BLaER1 treated with 17β-estradiol and CSF1 and Interleukin-3, amounts not matched to agents 10 nM and 100 nM (cell line): ENCODE measurements at regions not wholly inside any gene's neighbourhood (a gene's known extent, or its start where the extent isn't known, plus 50 kb on each side); places are given as distances from the start of the nearest gene placed in this dataset.

Experiments
- H3K27ac ChIP-seq, 11 experiments: shearing (Covaris generic); formaldehyde crosslinking; 2 replicates each; pipeline ENCODE4 v1.8.1; 2022
- H3K27me3 ChIP-seq, 11 experiments: shearing (Covaris generic); formaldehyde crosslinking; 2 replicates each; pipeline ENCODE4 v1.8.1; 2022
- H3K36me3 ChIP-seq, 11 experiments: shearing (Covaris generic); formaldehyde crosslinking; 2 replicates each; pipeline ENCODE4 v1.8.1; 2022
- H3K4me1 ChIP-seq, 10 experiments: shearing (Covaris generic); formaldehyde crosslinking; 2 replicates each; pipeline ENCODE4 v1.8.1; 2022
- H3K4me2 ChIP-seq, 11 experiments: shearing (Covaris generic); formaldehyde crosslinking; 2 replicates each; pipeline ENCODE4 v1.8.1; 2022
- H3K4me3 ChIP-seq, 10 experiments: shearing (Covaris generic); formaldehyde crosslinking; 2 replicates each; pipeline ENCODE4 v1.8.1; 2022
- H3K9ac ChIP-seq, 11 experiments: shearing (Covaris generic); formaldehyde crosslinking; 2 replicates each; pipeline ENCODE4 v1.8.1; 2022
- H3K9me3 ChIP-seq, 11 experiments: shearing (Covaris generic); formaldehyde crosslinking; replicated peaks in 1 of 11; 2 replicates each; pipeline ENCODE4 v1.8.1; 2022
- H4K20me1 ChIP-seq, 11 experiments: shearing (Covaris generic); formaldehyde crosslinking; 2 replicates each; pipeline ENCODE4 v1.8.1; 2022
- Cebpa-rat ChIP-seq, 11 experiments: shearing (Covaris generic); IDR thresholded peaks; 2 replicates each; pipeline ENCODE4 v1.8.1; 2022

DNA sequence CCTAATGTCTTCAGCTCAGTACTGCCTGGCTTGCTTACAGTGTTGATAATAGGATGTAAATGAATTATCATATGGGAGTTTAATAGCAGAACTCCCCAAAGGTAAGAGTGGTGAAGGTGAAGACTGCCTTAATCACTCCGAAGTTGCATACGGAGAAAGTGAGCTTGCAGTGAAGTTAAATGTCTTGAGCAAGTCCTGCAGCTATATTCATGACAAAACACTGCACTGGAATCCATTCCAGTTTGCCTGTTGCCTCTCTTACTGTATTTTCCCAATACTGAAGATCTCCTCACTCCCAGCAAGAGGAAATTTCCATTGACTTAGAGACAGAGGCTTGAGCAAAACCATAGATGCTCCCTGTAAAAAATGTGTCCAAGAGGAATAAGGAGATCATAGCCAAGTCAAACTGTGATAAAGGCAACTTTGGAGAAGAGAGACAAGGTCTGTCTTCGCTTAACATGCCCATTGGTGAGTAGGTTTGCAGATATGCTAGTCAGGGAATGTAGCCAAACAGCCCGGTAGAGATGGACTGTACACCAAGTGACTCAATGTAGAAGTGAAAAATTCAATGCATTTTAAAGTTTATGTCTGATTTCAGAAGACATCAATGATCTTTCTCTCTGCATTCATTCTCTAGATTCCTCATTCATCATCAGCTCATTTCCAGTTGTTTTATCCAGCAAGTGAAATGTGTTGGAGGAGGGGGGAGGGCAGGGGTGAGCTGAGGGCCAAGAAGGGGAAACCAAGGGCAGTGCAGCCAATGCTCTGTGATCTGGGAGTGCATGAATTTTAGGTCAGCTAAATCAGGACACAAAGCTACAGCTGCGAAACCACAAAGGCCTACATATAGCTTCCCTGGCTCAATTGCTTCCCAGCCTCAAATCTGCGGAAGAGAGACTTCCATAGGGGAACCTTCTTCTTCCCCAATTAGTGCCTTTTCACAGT is 667.1 kb upstream of the NR2F2 start:
- no peaks in the 10 kb centered on the region for H3K9me3 ChIP-seq
- peak overlapping the region in 8 of 11 experiments; percentile 24 to 52 (median 32); a peak in 13 of 22 replicates for H3K4me2 ChIP-seq
- H3K4me3 ChIP-seq, result no peak overlapping the region
- H4K20me1 ChIP-seq, result no peaks in the 10 kb centered on the region
- peaks cover 0 to 27% (median 19%) of the 10 kb centered on the region in 10 experiments; a peak in 16 of 20 replicates for H3K4me1 ChIP-seq
- no peaks in the 10 kb centered on the region for H3K27me3 ChIP-seq
- H3K9ac ChIP-seq, result no peak overlapping the region
- no peak overlapping the region for H3K27ac ChIP-seq
- no peak for TF ChIP-seq Cebpa-rat (IDR thresholded peaks at IDR 0.05)
- H3K36me3 ChIP-seq, result no peaks in the 10 kb centered on the region

DNA sequence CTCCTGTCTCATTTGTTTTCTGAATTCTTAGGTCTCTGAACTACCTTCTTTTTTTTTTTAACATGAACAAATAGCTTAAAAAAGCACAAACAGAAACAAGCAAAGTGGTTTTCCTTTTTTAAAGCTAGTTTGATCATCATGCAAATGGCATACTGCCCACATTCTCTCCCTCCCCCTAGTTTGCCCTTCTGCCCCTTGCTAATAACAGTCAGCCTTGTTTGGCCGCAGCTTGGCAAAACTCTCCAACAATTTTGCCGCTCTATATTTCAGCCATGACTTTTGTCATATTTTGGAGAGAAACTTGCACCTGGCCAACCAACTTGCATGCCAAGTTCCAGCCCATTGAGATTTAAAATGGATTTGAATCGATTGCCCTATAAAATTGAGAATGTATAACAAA is 666.0 kb upstream of the NR2F2 start:
- TF ChIP-seq Cebpa-rat (IDR thresholded peaks at IDR 0.05), result no peak
- Histone ChIP-seq H3K9me3 (no peaks in the 10 kb centered on the region), H3K27ac (no peak overlapping the region), H3K4me1 (peaks cover 0 to 18% (median 9%) of the 10 kb centered on the region in 10 experiments; a peak in 10 of 20 replicates), H3K4me3 (no peak overlapping the region), H3K27me3 (no peaks in the 10 kb centered on the region; a peak in 1 of 22 replicates), H3K36me3 (no peaks in the 10 kb centered on the region), H3K9ac (no peak overlapping the region), H4K20me1 (no peaks in the 10 kb centered on the region), H3K4me2 (peak overlapping the region in 5 of 11 experiments; percentile 27 to 52 (median 35); a peak in 6 of 22 replicates)

- no peak for TF ChIP-seq Cebpa-rat (IDR thresholded peaks at IDR 0.05)
- no peaks in the 10 kb centered on the region for H4K20me1 ChIP-seq
- H3K4me1 ChIP-seq, result peaks cover 0 to 6% (median under 1%) of the 10 kb centered on the region in 10 experiments; a peak in 6 of 20 replicates
- H3K9ac ChIP-seq, result no peak overlapping the region
- H3K4me3 ChIP-seq, result no peak overlapping the region
- H3K27ac ChIP-seq, result no peak overlapping the region
- H3K36me3 ChIP-seq, result no peaks in the 10 kb centered on the region
- no peaks in the 10 kb centered on the region; a peak in 1 of 22 replicates for H3K27me3 ChIP-seq
- H3K9me3 ChIP-seq, result no peaks in the 10 kb centered on the region
- H3K4me2 ChIP-seq, result peak overlapping the region in 7 of 11 experiments; percentile 3 to 45 (median 21); a peak in 7 of 22 replicates
Observed at GRCh38 chr15:95669146-95669922, 661.2 kb upstream of the NR2F2 start.

DNA sequence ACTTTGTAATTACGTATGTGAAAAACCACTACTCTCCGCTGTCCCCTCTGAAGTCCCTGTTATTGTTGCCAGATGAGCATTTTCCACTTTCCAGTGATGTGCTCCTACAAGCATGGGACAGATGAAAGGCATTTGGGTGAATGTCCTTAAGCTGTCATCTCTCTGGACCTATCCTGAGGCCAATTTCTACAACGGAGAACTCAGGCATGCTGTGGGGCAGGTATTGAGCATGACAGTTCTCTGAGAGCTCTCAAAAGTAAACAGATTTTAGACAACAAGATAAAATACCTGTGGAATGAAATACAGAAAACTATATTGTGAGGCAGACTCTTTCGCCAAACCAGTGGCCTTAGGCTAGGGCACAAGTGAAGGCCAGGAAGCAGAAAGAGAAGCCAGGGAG is 656.5 kb upstream of the NR2F2 start:
- H3K27me3 ChIP-seq, result no peaks in the 10 kb centered on the region
- H3K4me3 ChIP-seq, result no peak overlapping the region
- no peak overlapping the region for H3K9ac ChIP-seq
- H3K27ac ChIP-seq, result no peak overlapping the region
- no peaks in the 10 kb centered on the region for H3K36me3 ChIP-seq
- no peak for TF ChIP-seq Cebpa-rat (IDR thresholded peaks at IDR 0.05)
- no peak overlapping the region for H3K4me2 ChIP-seq
- 0 out of 20 replicates have a peak, but pooled peaks cover 0 to 3% (median 0%) of the 10 kb centered on the region in 10 experiments for H3K4me1 ChIP-seq
- H3K9me3 ChIP-seq, result no peaks in the 10 kb centered on the region
- H4K20me1 ChIP-seq, result no peaks in the 10 kb centered on the region

DNA sequence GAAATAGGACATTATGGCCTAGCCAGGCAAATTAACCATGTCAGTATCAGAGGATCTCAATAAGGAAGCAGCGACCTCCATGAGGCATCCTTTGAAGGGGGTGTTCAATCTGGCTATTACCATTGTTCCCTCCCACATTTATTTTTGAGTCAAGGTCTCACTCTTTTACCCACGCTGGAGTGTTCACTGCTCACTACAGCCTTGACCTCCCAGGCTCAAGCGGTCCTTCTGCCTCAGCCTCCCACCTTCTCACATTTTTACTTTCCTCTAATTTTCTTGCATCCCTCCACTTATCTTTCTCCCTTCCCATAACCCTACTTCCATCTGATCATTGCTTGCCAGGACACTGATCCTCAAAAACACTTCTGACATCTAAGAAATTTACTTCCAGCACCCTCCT is 654.0 kb upstream of the NR2F2 start:
- Histone ChIP-seq H3K4me3 (no peak overlapping the region), H3K9me3 (no peaks in the 10 kb centered on the region), H3K27me3 (no peaks in the 10 kb centered on the region), H3K36me3 (no peaks in the 10 kb centered on the region), H3K4me2 (no peak overlapping the region), H3K4me1 (no peaks in the 10 kb centered on the region), H3K9ac (no peak overlapping the region), H3K27ac (no peak overlapping the region), H4K20me1 (no peaks in the 10 kb centered on the region)
- TF ChIP-seq Cebpa-rat (IDR thresholded peaks at IDR 0.05), result no peak

DNA sequence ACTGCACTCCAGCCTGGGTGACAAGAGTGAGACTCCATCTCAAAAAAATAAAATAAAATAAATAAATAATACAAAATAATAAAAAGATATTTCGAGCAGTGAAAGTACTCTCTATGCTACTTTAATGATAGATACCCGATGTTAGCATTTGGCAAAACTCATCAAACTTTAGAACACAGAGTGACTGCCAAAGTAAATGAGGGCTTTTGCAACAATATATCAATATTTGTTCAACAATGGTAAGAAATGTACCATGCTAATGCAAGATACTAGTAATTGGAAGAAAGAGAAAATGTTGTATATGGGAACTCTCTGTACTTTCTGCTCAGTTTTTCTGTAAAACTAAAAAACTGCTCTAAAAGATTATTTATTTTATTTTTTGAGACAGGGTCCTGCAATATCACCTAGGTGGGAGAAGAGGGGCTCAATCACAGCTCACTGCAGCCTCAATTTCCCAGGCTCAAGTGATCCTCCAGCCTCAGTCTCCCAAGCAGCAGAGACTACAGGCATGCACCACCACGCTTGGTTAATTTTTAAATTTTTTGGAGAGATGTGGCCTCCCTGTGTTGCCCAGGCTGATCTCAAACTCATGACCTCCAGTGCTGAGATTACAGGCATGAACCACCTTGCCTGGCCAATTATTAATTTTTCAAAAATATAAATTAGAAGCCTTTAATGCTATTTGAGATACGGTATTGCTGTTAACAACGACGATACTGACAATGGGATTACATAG is 650.5 kb upstream of the NR2F2 start:
- Histone ChIP-seq H3K27ac (no peak overlapping the region), H3K4me1 (peaks cover 0 to 4% (median 0%) of the 10 kb centered on the region in 10 experiments; a peak in 1 of 20 replicates), H3K4me3 (no peak overlapping the region), H3K36me3 (no peaks in the 10 kb centered on the region), H3K27me3 (no peaks in the 10 kb centered on the region), H3K4me2 (no peak overlapping the region), H4K20me1 (no peaks in the 10 kb centered on the region), H3K9ac (no peak overlapping the region), H3K9me3 (no peaks in the 10 kb centered on the region)
- TF ChIP-seq Cebpa-rat (IDR thresholded peaks at IDR 0.05), result no peak

DNA sequence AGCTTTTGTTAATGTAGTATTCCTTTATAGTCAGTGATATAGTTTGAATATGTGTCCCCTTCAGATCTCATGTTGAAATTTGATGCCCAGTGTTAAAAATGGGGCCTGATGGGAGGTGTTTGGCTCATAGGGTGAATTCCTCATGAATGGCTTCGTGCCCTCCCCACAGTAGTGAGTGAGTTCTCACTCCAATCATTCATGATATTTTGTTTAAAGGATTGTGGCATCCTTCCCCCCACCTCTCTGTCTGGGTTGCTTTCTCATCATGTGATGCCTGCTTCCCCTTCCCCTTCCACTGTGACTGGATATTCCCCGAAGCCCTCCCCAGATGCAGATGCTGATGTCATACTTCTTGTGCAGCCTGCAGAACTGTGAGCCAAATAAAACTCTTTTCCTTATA is 649.8 kb upstream of the NR2F2 start:
- Histone ChIP-seq H3K9ac (no peak overlapping the region), H3K4me3 (no peak overlapping the region), H3K27me3 (no peaks in the 10 kb centered on the region), H3K4me2 (no peak overlapping the region), H3K36me3 (no peaks in the 10 kb centered on the region), H4K20me1 (no peaks in the 10 kb centered on the region), H3K4me1 (peaks cover 0 to 4% (median 0%) of the 10 kb centered on the region in 10 experiments; a peak in 1 of 20 replicates), H3K9me3 (no peaks in the 10 kb centered on the region), H3K27ac (no peak overlapping the region)
- no peak for TF ChIP-seq Cebpa-rat (IDR thresholded peaks at IDR 0.05)

DNA sequence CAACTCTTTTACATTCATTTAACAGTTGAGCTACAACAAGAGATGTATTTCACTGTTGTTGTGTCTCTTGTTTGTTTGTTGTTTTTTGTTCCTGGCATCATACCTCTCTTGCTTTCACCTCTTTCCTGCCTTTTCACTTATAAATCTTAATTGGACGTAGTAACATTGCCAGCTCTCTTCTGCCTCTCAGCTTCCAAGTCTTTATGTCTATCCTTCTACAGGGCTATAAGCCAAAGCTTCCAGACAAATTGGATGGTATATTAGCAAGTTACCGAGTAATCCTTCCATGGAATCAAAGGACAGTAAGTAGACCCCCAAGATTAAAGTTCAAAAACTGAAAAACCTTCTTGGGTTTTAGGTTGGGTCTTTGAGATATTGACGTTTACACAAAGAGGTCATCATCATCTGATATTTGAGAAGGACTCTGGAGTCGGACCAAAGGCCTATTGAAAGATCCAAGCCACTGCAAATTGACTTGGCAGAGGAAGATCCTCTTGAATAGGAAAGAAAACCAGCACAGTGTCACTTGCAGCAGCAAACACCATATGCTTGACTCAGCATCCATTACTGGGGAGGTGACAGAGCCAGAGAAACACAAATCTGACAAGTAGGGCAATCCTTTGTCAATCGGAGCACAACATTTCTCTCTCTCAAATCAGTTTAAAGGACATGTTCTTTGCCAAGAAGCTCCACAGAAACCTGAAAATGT is 648.5 kb upstream of the NR2F2 start:
- no peak for TF ChIP-seq Cebpa-rat (IDR thresholded peaks at IDR 0.05)
- Histone ChIP-seq H3K27me3 (no peaks in the 10 kb centered on the region), H3K4me1 (peaks cover 0 to 4% (median 0%) of the 10 kb centered on the region in 10 experiments; a peak in 1 of 20 replicates), H3K36me3 (no peaks in the 10 kb centered on the region), H3K4me2 (peak overlapping the region in 1 of 11 experiments; percentile 7; a peak in 1 of 22 replicates), H3K9ac (no peak overlapping the region), H3K4me3 (no peak overlapping the region), H3K9me3 (no peaks in the 10 kb centered on the region), H4K20me1 (no peaks in the 10 kb centered on the region), H3K27ac (no peak overlapping the region)
